SK-N-SH (cell line): ENCODE measurements at regions not wholly inside any gene's neighbourhood (a gene's known extent, or its start where the extent isn't known, plus 50 kb on each side); places are given as distances from the start of the nearest gene placed in this dataset.

ENCODE experiments used
- CHD2 ChIP-seq: fragments of 150-350 bp; IDR thresholded peaks from 2 replicates; pipeline ENCODE4 v1.6.1; 2018; ENCODE audit warnings: low read length; ENCODE audit not compliant: partially characterized antibody
- PBX3 ChIP-seq: IDR thresholded peaks from 2 replicates; pipeline ENCODE4; 2012
- POLR2AphosphoS5 ChIP-seq: IDR thresholded peaks from 2 replicates; pipeline ENCODE4 v1.6.1; 2012; ENCODE audit warnings: low read depth, low read length
- RCOR1 ChIP-seq: fragments of 150-350 bp; IDR thresholded peaks from 2 replicates; pipeline ENCODE4 v1.6.1; 2017; ENCODE audit warnings: antibody characterized with exemption, low read length
- REST ChIP-seq: IDR thresholded peaks from 2 replicates; pipeline ENCODE4 v1.6.1; 2012; ENCODE audit warnings: mild to moderate bottlenecking, low read depth, low read length, moderate library complexity
- RFX5 ChIP-seq: IDR thresholded peaks from 2 replicates; pipeline ENCODE4 v1.6.1; 2012; ENCODE audit warnings: mild to moderate bottlenecking, improper control_type of control experiment, low read length
- TAF1 ChIP-seq: IDR thresholded peaks from 2 replicates; pipeline ENCODE4 v1.6.1; 2012; ENCODE audit warnings: low read depth, mild to moderate bottlenecking, low read length, moderate library complexity, borderline replicate concordance
- USF2 ChIP-seq: fragments of 150-350 bp; IDR thresholded peaks from 2 replicates; pipeline ENCODE4 v1.6.1; 2017; ENCODE audit warnings: antibody characterized with exemption, low read length, low read depth, borderline replicate concordance
- TF ChIP-seq, protein P1 (sequence below): fragments of 200-600 bp; sonication (generic); IDR thresholded peaks from 2 replicates; pipeline ENCODE4 v1.6.1; 2017; ENCODE audit warnings: antibody characterized with exemption, mild to moderate bottlenecking, moderate library complexity
- TF ChIP-seq, protein P2 (sequence below): IDR thresholded peaks from 2 replicates; pipeline ENCODE4 v1.4.0; 2012; ENCODE audit warnings: low read depth, borderline replicate concordance

DNA sequence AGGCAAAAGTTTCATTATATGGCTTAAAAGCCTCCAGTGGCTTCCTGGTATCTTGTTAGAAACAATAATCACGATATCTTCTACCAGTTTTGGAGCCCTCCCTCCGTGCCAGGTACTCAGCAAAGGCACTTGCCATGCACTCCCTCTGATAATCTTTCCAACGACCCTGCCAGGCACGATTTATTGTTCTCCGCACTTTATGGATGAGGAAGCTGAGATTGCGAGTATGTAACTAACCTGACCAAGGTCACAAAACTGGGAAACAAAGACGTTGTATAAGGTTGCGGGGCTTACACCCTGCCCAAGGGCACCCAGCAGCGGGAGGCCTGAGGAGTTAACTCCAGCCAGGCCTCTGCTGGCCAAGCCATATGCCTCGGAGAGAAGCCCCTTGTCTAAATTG lies 218.1 kb downstream of the SNX19 start:
- TF ChIP-seq, protein P1, sequence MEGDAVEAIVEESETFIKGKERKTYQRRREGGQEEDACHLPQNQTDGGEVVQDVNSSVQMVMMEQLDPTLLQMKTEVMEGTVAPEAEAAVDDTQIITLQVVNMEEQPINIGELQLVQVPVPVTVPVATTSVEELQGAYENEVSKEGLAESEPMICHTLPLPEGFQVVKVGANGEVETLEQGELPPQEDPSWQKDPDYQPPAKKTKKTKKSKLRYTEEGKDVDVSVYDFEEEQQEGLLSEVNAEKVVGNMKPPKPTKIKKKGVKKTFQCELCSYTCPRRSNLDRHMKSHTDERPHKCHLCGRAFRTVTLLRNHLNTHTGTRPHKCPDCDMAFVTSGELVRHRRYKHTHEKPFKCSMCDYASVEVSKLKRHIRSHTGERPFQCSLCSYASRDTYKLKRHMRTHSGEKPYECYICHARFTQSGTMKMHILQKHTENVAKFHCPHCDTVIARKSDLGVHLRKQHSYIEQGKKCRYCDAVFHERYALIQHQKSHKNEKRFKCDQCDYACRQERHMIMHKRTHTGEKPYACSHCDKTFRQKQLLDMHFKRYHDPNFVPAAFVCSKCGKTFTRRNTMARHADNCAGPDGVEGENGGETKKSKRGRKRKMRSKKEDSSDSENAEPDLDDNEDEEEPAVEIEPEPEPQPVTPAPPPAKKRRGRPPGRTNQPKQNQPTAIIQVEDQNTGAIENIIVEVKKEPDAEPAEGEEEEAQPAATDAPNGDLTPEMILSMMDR = no peak
- TF ChIP-seq RCOR1 (no peak), POLR2AphosphoS5 (no peak), CHD2 (no peak), REST (no peak), USF2 (no peak), RFX5 (no peak), TAF1 (no peak), PBX3 (no peak)
- TF ChIP-seq, protein P2, sequence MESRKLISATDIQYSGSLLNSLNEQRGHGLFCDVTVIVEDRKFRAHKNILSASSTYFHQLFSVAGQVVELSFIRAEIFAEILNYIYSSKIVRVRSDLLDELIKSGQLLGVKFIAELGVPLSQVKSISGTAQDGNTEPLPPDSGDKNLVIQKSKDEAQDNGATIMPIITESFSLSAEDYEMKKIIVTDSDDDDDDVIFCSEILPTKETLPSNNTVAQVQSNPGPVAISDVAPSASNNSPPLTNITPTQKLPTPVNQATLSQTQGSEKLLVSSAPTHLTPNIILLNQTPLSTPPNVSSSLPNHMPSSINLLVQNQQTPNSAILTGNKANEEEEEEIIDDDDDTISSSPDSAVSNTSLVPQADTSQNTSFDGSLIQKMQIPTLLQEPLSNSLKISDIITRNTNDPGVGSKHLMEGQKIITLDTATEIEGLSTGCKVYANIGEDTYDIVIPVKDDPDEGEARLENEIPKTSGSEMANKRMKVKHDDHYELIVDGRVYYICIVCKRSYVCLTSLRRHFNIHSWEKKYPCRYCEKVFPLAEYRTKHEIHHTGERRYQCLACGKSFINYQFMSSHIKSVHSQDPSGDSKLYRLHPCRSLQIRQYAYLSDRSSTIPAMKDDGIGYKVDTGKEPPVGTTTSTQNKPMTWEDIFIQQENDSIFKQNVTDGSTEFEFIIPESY = no peak
